RPMI7951 (cell line): ENCODE measurements at regions not wholly inside any gene's neighbourhood (a gene's known extent, or its start where the extent isn't known, plus 50 kb on each side); places are given as distances from the start of the nearest gene placed in this dataset.
A peak's percentile ranks its signal among the peaks of the same experiment; 100 is the strongest.

Experiments used
- DNase-seq: peaks from one replicate; pipeline ENCODE4 v3.0.0-alpha.2; 2012; ENCODE audit warnings: low read depth

DNA sequence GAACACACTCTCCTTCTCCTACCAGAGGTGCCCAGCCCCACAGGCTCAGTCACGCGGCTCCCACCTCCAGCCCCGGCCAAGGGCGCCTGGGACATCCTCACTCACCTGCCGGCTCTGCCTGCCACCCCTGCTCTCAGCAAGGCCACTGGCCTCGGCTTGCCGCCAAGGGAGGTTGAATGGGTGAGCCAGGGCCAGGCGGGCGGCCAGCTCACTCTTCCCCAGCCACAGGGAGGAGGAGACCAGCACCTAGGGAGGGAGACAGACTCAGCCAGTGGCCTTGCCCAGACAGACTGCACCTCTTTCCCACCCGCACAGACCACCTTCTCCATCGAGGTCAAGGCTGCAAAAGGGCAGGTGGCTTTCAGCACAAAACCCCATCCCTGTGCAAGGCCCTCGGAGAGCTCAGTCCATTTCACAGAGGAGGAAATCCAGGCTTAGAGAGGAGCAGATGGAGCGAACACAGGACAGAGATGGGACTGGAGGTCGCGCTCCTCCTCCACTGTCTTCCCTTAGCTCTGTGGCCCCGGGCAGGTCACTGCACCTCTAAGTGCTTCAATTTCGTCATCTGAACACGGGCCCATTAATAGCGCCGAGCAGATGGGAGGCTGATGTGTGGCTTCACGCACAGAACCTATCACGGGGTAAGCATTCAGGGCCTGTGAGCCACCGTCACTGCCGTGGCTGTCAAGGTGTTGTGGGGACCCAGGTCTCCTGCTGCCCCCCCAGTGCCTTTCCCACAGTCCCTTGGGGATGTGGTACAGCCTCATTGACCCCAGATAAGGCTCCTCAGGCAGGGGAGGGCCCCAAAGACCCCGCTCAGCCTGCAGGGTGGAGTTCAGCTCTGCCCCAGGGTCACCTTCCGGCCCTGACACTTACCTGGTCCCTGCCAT, 56.1 kb downstream of the RMI2 start:
- DNase-seq: no peak

- no peak for DNase-seq
Measured at GRCh38 chr16:11402051-11402744, 56.9 kb downstream of the RMI2 start.

DNA sequence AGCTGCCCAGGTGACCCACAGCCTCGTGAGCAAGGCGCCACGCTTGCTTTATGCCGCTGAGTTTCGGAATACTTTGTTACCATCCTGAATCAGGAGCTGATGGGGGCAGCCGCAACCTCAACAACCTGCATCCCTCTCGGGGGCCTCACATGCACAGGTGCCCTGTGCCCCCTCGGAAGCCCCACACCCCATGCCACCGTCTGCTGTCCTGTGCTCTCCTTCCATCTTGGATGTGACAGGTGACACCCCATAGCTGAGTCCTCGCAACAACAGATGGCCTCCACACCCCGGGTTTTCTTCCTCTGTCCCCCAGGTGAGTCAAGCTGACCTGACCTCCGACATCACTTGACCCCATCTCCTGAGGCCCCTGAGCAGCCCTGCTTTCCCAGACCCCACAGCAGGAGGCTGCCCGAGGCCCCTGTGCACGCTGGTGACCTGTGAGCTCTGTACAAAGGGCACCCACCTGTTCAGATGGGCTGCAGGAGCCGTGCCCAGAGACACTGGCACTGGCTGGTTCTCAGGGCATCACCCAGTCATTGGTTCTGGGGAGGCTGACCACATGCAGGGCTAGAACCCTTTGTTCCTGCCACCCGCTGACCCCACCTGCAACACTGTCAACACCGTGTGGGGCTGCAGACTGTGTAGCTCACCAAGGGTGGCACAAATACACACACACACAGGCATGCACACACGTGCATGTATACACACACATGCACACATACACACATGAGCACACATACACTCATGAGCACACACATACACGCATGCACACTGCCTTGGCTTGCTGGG, 57.7 kb downstream of the RMI2 start:
- no peak for DNase-seq

DNA sequence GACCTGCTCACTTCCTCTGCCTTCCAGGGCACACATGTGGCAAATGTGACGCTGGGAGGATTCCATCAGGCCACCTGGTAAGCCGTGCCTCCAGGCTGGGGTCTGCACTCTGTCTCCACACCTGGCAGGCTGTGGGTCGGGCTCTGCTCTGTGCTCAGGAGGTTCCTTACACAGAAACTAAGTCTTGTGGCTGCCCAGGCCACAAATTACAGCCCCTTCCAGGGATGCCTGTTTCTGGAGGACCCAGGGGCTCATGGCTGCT, 58.2 kb downstream of the RMI2 start:
- no peak for DNase-seq

GRCh38 chr16:11403920-11404319, 58.7 kb downstream of the RMI2 start:
- no peak for DNase-seq

DNA sequence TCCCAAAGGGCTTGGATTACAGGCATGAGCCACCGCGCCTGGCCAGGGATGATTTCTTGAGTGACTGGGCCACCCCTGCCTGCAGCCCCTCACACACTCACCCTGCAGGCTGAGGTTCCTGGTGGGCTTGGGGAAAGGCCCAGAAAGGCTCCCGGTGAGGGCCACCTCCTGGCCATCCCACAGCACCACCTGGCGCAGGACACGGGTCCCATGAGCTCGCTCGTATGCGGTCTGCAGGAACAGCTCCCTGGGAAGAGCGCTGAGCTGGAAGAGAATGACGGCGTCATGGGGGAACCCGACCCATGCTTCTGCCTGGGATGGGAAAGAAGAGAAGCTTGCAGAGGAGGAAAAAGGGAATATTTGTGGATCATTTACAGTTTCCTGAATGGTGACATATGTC, 59.3 kb downstream of the RMI2 start:
- no peak for DNase-seq

DNA sequence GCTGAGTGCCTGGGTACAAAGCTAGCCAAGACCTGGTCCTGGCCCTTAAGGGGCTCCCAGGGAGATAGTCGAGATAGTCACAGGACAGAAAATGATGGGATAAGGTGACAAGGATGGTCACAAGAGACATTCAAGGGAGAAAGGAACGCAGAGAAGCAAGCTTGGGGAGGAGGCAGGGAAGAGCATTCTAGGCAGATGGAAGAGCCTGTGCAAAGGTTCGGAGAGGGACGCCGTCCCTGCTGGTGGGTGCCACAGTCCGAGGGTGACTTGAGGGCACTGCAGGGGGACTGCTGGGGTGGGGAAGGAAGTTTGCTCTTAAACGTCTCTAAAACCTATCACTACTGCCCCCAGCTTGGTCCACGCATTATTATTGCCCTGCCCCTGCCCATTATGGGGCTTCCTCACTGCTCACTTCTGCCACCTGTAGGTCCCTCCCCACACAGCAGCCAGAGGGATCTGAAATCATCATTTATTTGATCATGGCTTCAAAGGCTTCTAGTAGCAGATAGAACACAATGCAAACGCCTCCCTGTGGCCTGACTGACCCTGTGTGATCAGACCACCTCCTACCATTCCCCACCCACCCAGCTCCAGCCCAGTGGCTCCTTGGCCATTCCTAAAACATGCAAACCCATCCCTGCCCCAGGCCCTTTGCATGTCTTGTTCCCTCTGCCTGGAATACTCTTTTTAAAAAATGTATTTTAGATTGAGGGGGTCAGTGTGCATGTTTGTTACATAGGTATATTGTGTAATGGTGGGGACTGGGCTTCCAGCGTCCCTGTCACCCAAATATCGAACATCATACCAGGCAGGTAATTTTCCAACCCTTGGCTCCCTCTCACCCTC, 60.3 kb downstream of the RMI2 start:
- peak; percentile 31 for DNase-seq

DNA sequence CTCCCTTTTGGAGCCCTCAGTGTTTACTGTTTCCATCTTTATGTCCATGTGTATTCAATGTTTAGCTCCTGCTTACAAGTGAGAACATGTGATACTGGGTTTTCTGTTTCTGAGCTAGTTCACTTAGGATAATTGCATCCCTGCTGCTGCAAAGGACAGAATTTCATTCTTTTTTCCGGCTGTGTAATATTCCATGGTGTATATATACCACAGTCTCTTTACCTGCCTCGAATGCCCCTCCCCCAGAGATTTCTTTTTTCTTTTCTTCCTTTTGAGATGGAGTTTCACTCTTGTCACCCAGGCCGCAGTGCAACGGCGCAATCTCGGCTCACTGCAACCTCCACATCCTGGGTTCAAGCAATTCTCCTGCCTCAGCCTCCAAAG, 60.9 kb downstream of the RMI2 start:
- no peak for DNase-seq

DNA sequence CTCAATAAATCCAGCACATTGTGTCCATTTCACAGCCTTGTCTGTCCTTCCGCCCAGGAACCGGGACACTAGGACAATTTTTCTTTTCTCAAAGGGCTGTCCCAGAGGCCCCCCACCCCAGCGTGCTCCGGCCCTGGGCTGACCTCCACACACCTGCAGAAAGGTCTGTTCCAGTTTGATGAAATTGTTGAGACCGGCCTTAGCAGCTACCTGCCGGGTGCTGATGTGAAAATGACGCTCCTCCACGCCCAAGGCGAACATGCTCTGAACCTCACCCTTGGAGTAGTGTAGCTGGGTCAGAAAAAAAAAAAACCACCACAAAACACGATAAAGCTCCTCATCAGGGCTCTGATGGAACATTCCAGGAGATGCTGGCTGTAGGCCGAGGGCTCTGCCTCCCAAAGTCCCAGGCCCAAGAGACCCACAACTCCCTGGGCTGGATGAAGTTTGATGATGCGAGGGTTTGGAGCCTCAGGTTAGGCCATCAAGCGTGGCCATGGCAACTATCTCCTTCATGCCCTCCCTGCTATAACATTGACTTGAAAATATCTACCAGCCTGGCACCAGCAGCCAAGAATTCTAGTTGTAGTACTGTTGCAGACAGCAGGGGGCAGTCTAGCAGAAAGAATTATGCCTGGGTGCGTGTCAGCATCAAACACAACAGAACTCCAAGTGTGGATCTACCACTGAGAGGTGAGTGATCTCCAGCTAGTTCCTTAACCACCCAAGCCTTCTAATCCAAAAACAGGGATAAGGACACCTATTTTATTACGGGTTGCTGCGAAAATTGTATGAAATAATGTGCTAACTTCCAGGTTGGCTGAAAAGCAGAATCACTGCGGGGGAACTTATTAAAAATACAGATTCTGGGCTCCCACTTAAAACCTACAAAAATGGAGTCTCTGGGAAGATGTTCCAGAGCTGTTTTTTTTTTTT, 62.1 kb downstream of the RMI2 start:
- DNase-seq: peak; percentile 67

DNA sequence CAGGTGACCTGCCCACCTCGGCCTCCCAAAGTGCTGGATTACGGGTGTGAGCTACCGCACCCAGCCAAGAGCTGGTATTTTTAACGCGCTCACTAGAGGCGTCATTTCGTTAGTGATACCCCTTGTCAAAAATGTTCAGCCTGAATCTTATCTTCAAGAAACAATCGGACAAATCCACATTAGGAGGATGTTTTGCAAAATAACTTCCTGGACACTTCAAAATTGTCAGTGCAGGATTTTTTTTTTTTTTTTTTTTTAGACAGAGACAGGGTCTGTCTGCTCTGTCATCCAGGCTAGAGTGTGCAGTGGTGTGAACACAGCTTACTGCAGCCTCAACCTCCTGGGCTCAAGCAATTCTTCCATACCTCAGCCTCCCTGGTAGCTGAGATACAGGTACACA, 63.0 kb downstream of the RMI2 start:
- no peak for DNase-seq

DNA sequence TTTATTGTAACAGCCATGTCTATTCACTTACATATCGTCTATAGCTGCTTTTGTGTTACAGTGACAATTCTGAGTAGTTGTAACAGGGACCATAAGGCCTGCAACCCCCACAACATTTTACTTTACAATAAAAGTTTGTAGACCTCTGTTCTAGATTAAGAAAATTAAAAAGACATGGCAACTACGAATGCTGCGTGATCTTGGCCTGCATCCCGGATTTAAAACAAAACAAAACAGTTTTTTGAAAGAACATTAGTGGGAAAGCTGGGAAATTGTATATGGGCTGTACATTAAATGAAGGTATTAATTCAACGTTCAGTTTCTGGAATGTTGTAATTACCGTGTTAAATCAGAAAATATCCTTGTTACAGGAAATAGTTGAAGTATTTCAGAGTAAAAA, 64.1 kb downstream of the RMI2 start:
- DNase-seq: no peak

GRCh38 chr16:11410376-11411058, 65.3 kb downstream of the RMI2 start:
- DNase-seq: no peak

DNA sequence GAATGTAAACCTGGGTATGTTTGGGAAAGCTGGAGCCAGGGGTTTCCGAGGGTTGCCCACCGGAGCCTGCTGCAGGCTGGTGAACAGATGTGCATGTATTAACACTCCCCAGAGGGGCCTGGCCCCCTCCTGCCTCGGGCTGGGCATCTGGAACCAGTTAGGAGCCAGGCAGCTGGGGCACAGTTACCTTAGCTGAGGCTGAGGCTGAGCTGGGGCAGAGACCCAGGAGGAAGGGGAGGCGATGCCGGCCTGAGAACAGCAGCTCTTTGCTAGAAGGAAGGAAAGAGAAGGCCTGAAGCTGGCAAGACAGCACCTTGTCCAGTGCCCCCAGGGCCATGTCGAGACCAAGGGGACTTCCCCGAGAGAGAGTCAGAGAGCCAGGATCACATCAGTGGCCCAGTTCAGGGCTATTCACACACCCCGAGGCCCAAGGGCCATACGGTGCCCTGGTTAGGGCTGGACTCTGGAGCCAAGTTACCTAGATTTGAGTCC, 65.8 kb downstream of the RMI2 start:
- DNase-seq: peak; percentile 14

DNA sequence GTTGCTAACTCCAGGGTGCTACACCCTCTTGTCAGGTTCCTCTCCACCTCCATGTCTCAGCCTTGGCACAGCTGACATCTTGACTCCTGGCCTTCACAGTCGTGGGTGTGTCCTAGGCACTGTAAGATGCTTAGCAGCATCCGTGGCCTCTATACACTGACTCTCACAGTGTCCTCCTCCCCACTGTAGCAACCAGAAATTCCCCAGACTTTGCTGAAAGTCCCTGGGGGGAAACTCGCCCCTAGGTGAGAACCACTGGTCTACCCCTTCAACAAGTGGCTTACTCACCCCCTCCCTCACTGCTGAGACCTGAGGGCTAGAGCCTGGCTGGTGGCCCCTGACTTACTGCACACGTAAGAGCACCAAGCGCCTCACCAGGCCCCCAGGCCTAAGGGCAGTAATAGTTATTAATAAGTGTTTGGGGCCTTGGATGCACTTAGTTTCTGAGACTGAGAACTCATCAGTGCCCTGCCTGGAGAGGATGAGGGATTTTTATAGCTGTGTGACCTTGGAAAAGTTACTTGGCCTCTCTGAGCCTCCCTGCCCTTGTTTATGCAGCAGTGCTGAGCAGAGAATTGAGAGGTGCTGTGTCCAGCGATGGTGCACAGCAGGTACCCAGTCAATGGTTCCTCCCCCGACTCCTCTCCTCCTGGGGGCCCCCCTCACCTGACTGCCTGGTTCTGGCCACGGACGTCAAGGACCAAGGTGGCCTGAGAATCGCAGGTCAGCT, 67.1 kb downstream of the RMI2 start:
- no peak for DNase-seq

- DNase-seq: no peak
Measured at GRCh38 chr16:11412965-11413887, 68.0 kb downstream of the RMI2 start.

GRCh38 chr16:11413907-11414595, 68.8 kb downstream of the RMI2 start:
- no peak for DNase-seq
